ENCODE measurements at regions not wholly inside any gene's neighbourhood (a gene's known extent, or its start where the extent isn't known, plus 50 kb on each side); places are given as distances from the start of the nearest gene placed in this dataset.
"Not testable (repeated sequence)": the region's sequence is repeated elsewhere in the genome, so short reads cannot be mapped to it uniquely, and the experiment has no call there.

- H3K27ac Mint-ChIP-seq, result not testable (repeated sequence)
These were observed 473.3 kb downstream of the TFEC start for GRCh38 chr7:115557296-115557695.

GRCh38 chr7:115552766-115553165, 477.8 kb downstream of the TFEC start:
- H3K27ac Mint-ChIP-seq, result no peak overlapping the region
- H3K36me3 Mint-ChIP-seq (ENCODE audit: low read depth), result no peaks in the 10 kb centered on the region
- no peaks in the 10 kb centered on the region for H3K9me3 Mint-ChIP-seq
- peaks cover 3% of the 10 kb centered on the region for H3K27me3 Mint-ChIP-seq
- H3K4me1 Mint-ChIP-seq, result no peaks in the 10 kb centered on the region
- no peak overlapping the region for H3K4me3 Mint-ChIP-seq
- no peak for ATAC-seq (replicated peaks)

More at GRCh38 chr7:115557296-115557695, 473.3 kb downstream of the TFEC start:
- H3K27me3 Mint-ChIP-seq; H3K4me1 Mint-ChIP-seq; H3K4me3 Mint-ChIP-seq; H3K9me3 Mint-ChIP-seq; ATAC-seq (replicated peaks); H3K36me3 Mint-ChIP-seq (ENCODE audit: low read depth): not testable (repeated sequence)

GRCh38 chr7:115549910-115550309, 480.7 kb downstream of the TFEC start:
- no peaks in the 10 kb centered on the region for H3K27me3 Mint-ChIP-seq
- no peaks in the 10 kb centered on the region for H3K4me1 Mint-ChIP-seq
- no peak for ATAC-seq (replicated peaks)
- H3K27ac Mint-ChIP-seq, result no peak overlapping the region
- no peaks in the 10 kb centered on the region for H3K9me3 Mint-ChIP-seq
- no peak overlapping the region for H3K4me3 Mint-ChIP-seq
- H3K36me3 Mint-ChIP-seq (ENCODE audit: low read depth), result no peaks in the 10 kb centered on the region

DNA sequence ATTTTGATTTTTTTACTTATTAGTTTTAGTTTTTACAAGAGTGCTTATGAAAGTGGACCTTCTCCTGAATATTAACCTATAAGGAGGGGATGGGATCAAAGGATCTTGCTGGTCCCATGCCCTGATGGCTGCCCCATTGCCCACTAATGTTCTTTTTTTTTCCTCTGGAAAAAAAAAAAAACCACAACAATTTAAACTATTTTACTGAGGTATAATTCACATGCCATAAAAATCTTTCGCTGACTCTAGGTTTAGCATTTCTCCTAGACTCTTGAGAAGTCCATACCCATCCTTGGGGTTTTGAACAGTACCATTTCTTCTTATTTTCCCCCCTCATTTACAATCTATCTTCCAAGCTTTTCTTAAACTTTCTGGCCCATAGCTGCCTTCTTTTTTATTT, 481.8 kb downstream of the TFEC start:
- H3K9me3 Mint-ChIP-seq, result no peaks in the 10 kb centered on the region
- no peaks in the 10 kb centered on the region for H3K36me3 Mint-ChIP-seq (ENCODE audit: low read depth)
- H3K4me1 Mint-ChIP-seq, result no peaks in the 10 kb centered on the region
- no peak for ATAC-seq (replicated peaks)
- no peak overlapping the region for H3K4me3 Mint-ChIP-seq
- no peaks in the 10 kb centered on the region for H3K27me3 Mint-ChIP-seq
- H3K27ac Mint-ChIP-seq, result no peak overlapping the region

GRCh38 chr7:115546790-115547189, 483.8 kb downstream of the TFEC start:
- Mint-ChIP-seq H3K4me1 (no peaks in the 10 kb centered on the region), H3K4me3 (no peak overlapping the region), H3K9me3 (no peaks in the 10 kb centered on the region), H3K27ac (no peak overlapping the region), H3K36me3 (ENCODE audit: low read depth) (no peaks in the 10 kb centered on the region), H3K27me3 (no peaks in the 10 kb centered on the region)
- no peak for ATAC-seq (replicated peaks)

GRCh38 chr7:115533785-115534184, 496.8 kb downstream of the TFEC start:
- H3K27me3 Mint-ChIP-seq, result no peaks in the 10 kb centered on the region
- H3K4me1 Mint-ChIP-seq, result no peaks in the 10 kb centered on the region
- ATAC-seq (replicated peaks), result no peak
- H3K4me3 Mint-ChIP-seq, result no peak overlapping the region
- H3K27ac Mint-ChIP-seq, result no peak overlapping the region
- H3K36me3 Mint-ChIP-seq (ENCODE audit: low read depth), result no peaks in the 10 kb centered on the region
- no peaks in the 10 kb centered on the region for H3K9me3 Mint-ChIP-seq

DNA sequence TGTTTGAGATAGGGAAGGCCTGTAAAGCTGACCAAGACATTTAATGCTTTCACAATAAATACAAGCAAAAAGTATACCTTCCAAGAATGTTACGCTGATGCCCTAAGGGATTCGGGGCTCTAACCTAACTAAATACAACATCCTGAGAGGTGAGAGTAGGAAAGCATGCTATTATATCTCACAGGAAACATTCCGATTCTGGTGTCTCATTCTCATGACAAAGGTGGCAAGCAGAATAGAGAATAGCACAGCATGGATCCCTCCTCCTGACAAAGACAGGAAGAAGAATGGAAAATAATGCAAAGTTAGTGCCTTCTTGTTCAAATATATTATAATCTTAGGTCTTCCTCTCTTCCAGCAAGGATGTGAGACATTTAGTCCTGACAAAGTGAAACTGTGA, 504.3 kb downstream of the TFEC start:
- no peak for ATAC-seq (replicated peaks)
- H3K27me3 Mint-ChIP-seq, result peaks cover 3% of the 10 kb centered on the region
- H3K9me3 Mint-ChIP-seq, result peaks cover under 1% of the 10 kb centered on the region
- H3K27ac Mint-ChIP-seq, result no peak overlapping the region
- H3K4me3 Mint-ChIP-seq, result no peak overlapping the region
- no peaks in the 10 kb centered on the region for H3K4me1 Mint-ChIP-seq
- no peaks in the 10 kb centered on the region for H3K36me3 Mint-ChIP-seq (ENCODE audit: low read depth)

- Mint-ChIP-seq H3K36me3 (ENCODE audit: low read depth) (no peaks in the 10 kb centered on the region), H3K27me3 (peaks cover 3% of the 10 kb centered on the region), H3K27ac (no peak overlapping the region), H3K9me3 (peaks cover 6% of the 10 kb centered on the region), H3K4me3 (no peak overlapping the region), H3K4me1 (no peaks in the 10 kb centered on the region)
- ATAC-seq (replicated peaks), result no peak
These were observed 508.4 kb downstream of the TFEC start for GRCh38 chr7:115522174-115522573.

- ATAC-seq (replicated peaks), result no peak
- Mint-ChIP-seq H3K4me1 (no peaks in the 10 kb centered on the region), H3K27me3 (no peaks in the 10 kb centered on the region)
These were observed 514.2 kb downstream of the TFEC start for GRCh38 chr7:115516341-115516740.

GRCh38 chr7:115511330-115511729, 519.2 kb downstream of the TFEC start:
- Mint-ChIP-seq H3K4me1 (no peaks in the 10 kb centered on the region), H3K27ac (no peak overlapping the region), H3K4me3 (no peak overlapping the region), H3K9me3 (no peaks in the 10 kb centered on the region), H3K27me3 (peaks cover 10% of the 10 kb centered on the region), H3K36me3 (ENCODE audit: low read depth) (no peaks in the 10 kb centered on the region)
- ATAC-seq (replicated peaks), result no peak

More at GRCh38 chr7:115516341-115516740, 514.2 kb downstream of the TFEC start:
- H3K9me3 Mint-ChIP-seq, result peaks cover 6% of the 10 kb centered on the region
- no peaks in the 10 kb centered on the region for H3K36me3 Mint-ChIP-seq (ENCODE audit: low read depth)
- H3K27ac Mint-ChIP-seq, result no peak overlapping the region
- no peak overlapping the region for H3K4me3 Mint-ChIP-seq

DNA sequence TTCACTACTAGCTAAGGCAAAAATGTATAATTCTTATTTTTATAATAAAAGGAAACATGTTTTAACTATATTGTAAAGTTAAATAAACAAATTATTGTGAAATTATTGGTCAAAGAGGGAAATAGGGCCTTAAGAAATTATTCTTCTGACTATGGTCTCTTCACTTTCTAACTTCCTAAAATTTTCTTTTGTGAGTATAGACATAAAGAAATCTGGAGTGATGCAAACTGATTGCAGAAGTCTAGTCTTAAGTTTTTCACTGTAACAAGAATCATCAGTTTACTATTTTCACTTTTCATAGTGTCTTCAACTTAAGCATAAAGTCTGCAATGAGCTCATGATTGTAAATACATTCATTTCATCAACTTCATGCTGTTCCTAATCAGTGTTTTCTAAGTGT, 525.4 kb downstream of the TFEC start:
- Mint-ChIP-seq H3K27me3 (peaks cover 13% of the 10 kb centered on the region), H3K36me3 (ENCODE audit: low read depth) (no peaks in the 10 kb centered on the region), H3K4me1 (no peaks in the 10 kb centered on the region), H3K9me3 (no peaks in the 10 kb centered on the region), H3K27ac (no peak overlapping the region), H3K4me3 (no peak overlapping the region)
- ATAC-seq (replicated peaks), result no peak

DNA sequence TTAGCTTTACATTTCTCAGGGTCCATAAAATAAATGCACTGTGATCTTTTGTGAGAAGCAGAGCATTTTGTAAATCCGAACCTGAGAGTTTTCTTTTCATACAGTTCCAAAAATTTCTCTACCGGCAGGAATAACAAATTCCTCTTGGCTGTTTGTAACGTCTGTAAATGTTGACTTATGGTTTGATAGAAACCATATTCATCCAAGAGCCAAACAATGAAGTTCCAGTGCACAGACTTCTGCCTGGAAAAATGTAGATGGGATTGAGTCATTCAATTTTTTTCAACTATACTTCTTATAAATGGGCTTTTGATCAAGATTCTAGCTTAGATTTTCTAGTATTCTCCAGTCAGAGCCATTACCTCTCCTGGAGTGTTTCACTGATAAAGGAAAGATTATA, 530.6 kb downstream of the TFEC start:
- Mint-ChIP-seq H3K4me3 (no peak overlapping the region), H3K36me3 (ENCODE audit: low read depth) (no peaks in the 10 kb centered on the region), H3K4me1 (no peaks in the 10 kb centered on the region), H3K9me3 (no peaks in the 10 kb centered on the region), H3K27ac (no peak overlapping the region), H3K27me3 (peaks cover 4% of the 10 kb centered on the region)
- ATAC-seq (replicated peaks), result no peak

GRCh38 chr7:115496006-115496405, 534.6 kb downstream of the TFEC start:
- peaks cover 4% of the 10 kb centered on the region for H3K27me3 Mint-ChIP-seq
- no peaks in the 10 kb centered on the region for H3K4me1 Mint-ChIP-seq
- no peak overlapping the region for H3K4me3 Mint-ChIP-seq
- no peak for ATAC-seq (replicated peaks)
- H3K36me3 Mint-ChIP-seq (ENCODE audit: low read depth), result no peaks in the 10 kb centered on the region
- no peaks in the 10 kb centered on the region for H3K9me3 Mint-ChIP-seq
- H3K27ac Mint-ChIP-seq, result no peak overlapping the region

GRCh38 chr7:115494529-115495147, 535.9 kb downstream of the TFEC start:
- H3K27me3 Mint-ChIP-seq, result peaks cover 4% of the 10 kb centered on the region
- H3K27ac Mint-ChIP-seq, result no peak overlapping the region
- H3K36me3 Mint-ChIP-seq (ENCODE audit: low read depth), result no peaks in the 10 kb centered on the region
- no peak overlapping the region for H3K4me3 Mint-ChIP-seq
- H3K4me1 Mint-ChIP-seq, result no peaks in the 10 kb centered on the region
- no peaks in the 10 kb centered on the region for H3K9me3 Mint-ChIP-seq
- ATAC-seq (replicated peaks), result no peak

DNA sequence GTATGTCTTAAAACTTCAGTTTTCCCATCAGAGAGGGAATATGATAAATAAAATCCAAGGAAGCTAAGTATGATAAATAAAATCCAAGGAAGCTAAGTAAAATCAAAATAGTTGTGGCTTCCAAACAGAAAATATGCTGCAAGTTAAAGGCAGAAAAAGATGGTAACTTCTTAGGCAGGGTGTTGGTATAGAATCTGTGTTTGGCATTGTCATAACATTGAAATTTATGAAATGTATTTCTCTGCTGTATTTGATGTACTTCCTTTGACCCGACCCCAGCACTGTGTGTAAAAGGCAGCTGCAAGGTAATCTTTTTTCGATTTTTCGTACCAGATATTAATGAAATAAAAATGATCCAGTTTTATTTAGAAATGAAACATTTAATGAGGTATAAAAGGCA, 537.2 kb downstream of the TFEC start:
- Mint-ChIP-seq H3K4me3 (no peak overlapping the region), H3K9me3 (no peaks in the 10 kb centered on the region), H3K27me3 (peaks cover 4% of the 10 kb centered on the region), H3K36me3 (ENCODE audit: low read depth) (no peaks in the 10 kb centered on the region), H3K27ac (no peak overlapping the region), H3K4me1 (no peaks in the 10 kb centered on the region)
- no peak for ATAC-seq (replicated peaks)
